Suppressor macrophage treated with lipopolysaccharide for 4 hours (primary cell): ENCODE measurements at regions not wholly inside any gene's neighbourhood (a gene's known extent, or its start where the extent isn't known, plus 50 kb on each side); places are given as distances from the start of the nearest gene placed in this dataset.
A peak's percentile ranks its signal among the peaks of the same experiment; 100 is the strongest.
"Not testable (repeated sequence)": the region's sequence is repeated elsewhere in the genome, so short reads cannot be mapped to it uniquely, and the experiment has no call there.

Experiments
- DNase-seq: peaks from one replicate; pipeline ENCODE4 v3.0.0-alpha.2; 2020

GRCh38 chr4:57305836-57306235, 195.7 kb upstream of the IGFBP7 start:
- DNase-seq: no peak

GRCh38 chr4:57303012-57303751, 193.0 kb upstream of the IGFBP7 start:
- no peak for DNase-seq

- DNase-seq: not testable (repeated sequence)
Observed at GRCh38 chr4:57300300-57300699, 190.1 kb upstream of the IGFBP7 start.

- no peak for DNase-seq
Observed at GRCh38 chr4:57291911-57292310, 181.7 kb upstream of the IGFBP7 start.

GRCh38 chr4:57287687-57288604, 177.8 kb upstream of the IGFBP7 start:
- no peak for DNase-seq

DNA sequence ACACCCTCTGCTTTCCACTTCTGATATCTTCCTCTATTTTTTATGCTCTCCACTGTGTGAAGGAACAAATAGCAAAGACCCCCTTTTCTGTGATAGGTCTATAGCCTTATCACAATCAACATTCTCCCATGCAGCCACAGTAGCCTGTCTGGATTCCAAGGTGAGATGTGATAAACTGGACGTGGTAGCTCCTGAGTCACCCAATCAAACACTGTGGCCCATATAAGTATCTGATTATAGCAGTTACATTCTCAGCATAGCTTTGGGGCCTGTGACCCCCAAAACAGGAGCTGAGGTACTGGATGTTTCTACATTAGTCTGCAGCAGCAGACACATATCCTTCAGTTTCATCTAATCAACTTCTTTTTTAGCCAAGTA, 172.7 kb upstream of the IGFBP7 start:
- DNase-seq: no peak

DNA sequence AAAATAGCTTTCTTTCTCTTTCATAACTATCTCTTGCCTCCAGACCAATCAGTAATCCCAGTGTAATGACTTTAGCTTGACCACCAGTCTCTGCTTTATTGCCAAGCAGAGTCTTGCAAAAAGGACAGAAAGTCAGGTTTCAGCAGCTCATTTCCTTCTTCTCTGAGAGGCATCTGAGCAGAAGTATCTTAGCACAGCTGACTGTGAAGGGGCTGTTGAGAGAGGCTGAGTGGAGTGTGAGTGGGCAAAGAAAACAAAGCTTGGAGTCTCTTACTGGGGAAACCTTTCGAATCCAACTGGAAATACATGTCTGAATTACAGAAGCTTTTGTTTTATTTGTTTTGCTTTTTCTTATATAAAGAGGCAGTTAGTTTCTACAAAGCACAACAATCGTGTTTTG, 170.3 kb upstream of the IGFBP7 start:
- DNase-seq: no peak

DNA sequence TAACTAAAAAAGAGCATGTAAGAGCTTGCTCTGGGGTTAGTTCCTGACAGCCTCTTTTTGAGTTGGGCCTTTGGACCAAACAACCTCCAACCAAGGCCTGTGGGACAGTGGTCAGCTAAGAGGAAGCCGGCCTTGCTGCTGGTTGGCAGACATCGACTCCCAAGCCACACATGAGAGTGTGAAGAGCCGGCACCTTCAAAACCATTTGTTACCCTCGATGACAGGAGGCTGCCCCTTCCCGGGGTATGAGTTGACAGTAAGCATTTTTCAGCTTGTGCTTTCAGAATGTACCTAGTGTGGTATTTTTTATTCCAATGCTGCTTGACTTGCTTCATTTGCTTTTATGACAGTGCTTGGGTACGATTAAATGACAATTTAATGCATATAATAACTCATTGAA, 168.6 kb upstream of the IGFBP7 start:
- no peak for DNase-seq

GRCh38 chr4:57274082-57274481, 163.9 kb upstream of the IGFBP7 start:
- no peak for DNase-seq

DNA sequence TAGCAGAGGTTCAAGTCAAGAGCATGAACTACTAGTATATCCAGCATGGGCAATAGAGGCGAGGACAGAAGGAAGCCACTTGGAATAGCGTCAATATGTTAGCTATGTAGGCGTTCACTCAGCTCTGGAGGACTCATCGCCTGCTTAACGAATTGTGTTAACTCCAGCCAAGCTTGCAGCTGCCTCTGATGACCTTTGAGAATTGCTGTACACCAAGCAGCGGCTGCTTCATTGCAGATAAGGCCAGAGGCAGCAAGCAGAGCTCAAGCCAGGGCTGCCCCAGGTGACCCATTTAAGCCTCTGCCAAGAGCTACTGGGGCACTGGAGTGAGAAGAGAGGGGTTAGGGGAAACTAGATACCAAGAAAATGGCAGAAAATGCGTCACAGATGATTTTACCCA, 160.2 kb upstream of the IGFBP7 start:
- DNase-seq: no peak

- DNase-seq: no peak
Observed at GRCh38 chr4:57265831-57266582, 155.8 kb upstream of the IGFBP7 start.

GRCh38 chr4:57254754-57255153, 144.6 kb upstream of the IGFBP7 start:
- no peak for DNase-seq

GRCh38 chr4:57249083-57249482, 138.9 kb upstream of the IGFBP7 start:
- no peak for DNase-seq

GRCh38 chr4:57243076-57243475, 132.9 kb upstream of the IGFBP7 start:
- DNase-seq: no peak

DNA sequence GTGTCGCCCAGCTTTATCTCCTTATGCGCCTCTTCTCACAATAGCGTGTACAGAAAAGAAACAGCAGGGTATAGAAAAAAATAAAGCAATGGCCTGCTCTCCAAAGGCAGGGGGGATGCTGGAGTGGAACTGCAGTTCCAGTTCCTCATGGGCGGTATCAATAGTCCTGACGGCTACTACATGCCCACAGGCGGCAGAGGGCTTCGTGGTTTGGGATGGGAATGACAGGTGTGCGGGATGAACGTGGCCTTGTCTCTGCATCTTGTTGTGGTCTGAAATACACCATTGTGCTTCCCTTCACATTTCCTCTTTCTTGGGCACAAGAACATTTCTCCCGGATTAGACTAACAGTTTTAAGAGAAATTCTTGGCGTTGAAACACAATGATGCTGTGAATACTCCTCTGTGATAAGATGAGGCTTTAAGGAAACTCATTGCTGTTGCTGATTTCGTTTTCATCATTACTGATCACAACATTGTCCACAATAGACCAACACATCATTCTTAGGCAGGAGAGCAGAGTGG, 124.1 kb upstream of the IGFBP7 start:
- no peak for DNase-seq

- no peak for DNase-seq
Observed at GRCh38 chr4:57233386-57233785, 123.2 kb upstream of the IGFBP7 start.

DNA sequence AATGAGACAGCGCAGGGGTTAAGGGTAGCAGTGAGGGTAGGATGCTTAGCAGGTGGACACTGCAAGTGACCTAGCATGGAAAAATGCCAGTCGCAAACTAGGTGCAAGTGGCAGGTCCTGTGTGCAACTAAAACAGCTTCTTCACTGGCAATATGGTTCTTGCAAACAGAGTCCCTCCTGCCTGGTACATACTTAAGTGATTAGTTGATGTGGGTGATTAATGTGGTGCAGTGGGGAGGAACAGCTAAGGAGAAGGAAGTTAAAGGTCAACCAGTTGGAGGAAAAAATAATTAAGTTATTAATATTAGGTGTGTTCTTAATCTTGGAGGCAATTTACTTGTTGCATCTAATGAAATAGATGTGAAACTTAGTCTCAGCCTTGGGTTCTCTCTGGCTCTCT, 121.6 kb upstream of the IGFBP7 start:
- no peak for DNase-seq

- DNase-seq: no peak
Observed at GRCh38 chr4:57220734-57221133, 110.5 kb upstream of the IGFBP7 start.

DNA sequence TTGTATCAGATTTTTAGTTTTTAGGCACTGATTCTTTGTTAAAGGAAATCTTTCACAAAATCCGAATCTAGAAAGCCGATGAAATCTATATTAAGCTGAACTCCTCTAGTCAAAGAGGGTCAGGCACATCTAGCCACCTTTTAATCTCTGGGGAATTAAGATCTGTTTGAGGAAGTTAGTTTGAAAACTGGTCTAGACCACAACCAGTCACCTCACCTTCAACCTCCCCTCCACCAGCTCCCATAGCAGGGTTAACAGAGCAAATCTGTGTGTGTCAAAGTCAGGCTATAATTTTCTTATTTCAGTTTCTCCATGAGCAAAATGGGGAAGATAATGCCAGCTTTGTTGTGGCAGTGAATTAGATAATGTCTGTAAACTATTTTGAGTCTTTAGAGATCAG, 110.0 kb upstream of the IGFBP7 start:
- DNase-seq: no peak

GRCh38 chr4:57219431-57219830, 109.2 kb upstream of the IGFBP7 start:
- no peak for DNase-seq

DNA sequence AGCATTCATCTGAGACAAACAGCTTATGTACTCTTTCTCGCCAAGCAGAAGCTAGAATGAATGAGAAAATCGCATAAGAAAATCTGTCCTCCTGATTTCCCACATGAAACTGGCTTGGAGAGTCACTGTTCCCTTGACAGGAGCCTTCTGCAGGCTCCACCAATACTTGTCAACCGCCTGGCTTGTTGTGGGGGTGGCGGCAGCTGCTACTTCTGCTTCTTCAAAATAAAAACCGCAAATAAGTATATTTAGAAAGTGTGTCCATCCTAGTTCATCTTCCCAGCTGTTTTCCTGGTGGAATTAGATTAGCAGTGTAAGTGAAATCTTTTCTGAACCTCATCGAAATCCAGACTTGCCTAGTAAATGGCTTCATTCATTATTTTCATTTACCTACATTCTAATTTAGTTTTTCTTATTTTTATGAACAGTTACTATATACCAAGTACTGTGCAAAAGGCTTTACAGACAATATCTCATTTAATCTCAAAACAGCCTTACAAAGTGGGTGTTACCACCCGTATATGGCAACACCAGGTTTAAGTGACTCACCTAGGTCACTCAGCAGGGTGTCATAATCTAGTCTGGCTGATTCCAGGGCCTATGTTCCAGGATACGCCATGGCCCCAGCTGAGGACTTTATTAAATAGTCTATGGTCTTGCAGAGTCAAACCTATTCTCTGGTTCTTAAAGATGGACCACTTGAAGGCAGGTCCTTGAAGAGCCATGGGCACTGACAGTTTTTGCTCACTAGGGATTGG, 104.6 kb upstream of the IGFBP7 start:
- DNase-seq: peak; percentile 2

DNA sequence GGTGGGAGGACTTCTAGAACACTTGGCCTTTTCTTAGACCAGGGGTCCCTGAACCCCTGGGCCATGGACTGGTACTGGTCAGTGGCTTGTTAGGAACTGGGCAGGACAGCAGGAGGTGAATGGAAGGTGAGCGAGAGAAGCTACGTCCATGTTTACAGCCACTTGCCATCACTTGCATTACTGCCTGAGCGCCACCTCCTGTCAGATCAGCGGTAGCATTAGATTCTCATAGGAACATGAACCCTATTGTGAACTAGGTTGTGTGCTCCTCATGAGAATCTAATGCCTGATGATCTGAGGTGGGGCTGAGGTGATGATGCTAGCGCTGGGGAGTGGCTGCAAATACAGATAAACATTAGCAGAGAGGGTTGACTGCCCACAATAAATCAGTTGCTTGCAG, 100.9 kb upstream of the IGFBP7 start:
- no peak for DNase-seq

DNA sequence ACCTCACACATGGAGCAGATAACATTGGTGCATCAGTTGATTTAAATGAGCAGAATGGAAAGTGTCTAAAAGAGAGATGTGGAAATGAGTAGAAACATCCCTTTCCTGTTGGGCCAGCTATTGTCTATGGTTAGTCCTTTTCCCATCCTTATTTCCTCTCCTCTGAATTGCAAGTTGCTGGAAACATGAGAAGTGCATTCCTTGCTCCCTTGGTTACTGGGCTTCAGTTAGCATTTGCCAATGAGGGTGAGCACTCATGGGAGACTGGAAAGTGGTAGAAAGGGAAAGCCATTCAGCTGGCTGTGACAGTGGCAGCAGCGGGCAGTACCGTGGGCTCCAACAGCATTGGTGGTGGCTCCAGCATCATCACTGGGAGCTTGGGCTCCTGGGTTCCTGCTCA, 96.0 kb upstream of the IGFBP7 start:
- DNase-seq: no peak
